SIG-M5 treated with dmso at 0.1 percent for 504 hours (cell line): ENCODE measurements at regions not wholly inside any gene's neighbourhood (a gene's known extent, or its start where the extent isn't known, plus 50 kb on each side); places are given as distances from the start of the nearest gene placed in this dataset.

Experiments
- DNase-seq: peaks from one replicate; lab custom pipeline; 2025; ENCODE audit not compliant: unreplicated experiment; lab: John Stamatoyannopoulos, UW

- DNase-seq, result no peak
Observed at GRCh38 chr2:128490321-128490720, 171.7 kb upstream of the HS6ST1 start.

- DNase-seq, result no peak
Observed at GRCh38 chr2:128490881-128491691, 172.4 kb upstream of the HS6ST1 start.

GRCh38 chr2:128491692-128492244 lies 173.1 kb upstream of the HS6ST1 start:
- no peak for DNase-seq

- no peak for DNase-seq
Observed at GRCh38 chr2:128492966-128493811, 174.5 kb upstream of the HS6ST1 start.

GRCh38 chr2:128493880-128494279 lies 175.2 kb upstream of the HS6ST1 start:
- no peak for DNase-seq

- DNase-seq, result no peak
Observed at GRCh38 chr2:128494307-128494639, 175.6 kb upstream of the HS6ST1 start.

GRCh38 chr2:128494640-128495321 lies 176.1 kb upstream of the HS6ST1 start:
- no peak for DNase-seq

- DNase-seq, result no peak
Observed at GRCh38 chr2:128495996-128496547, 177.4 kb upstream of the HS6ST1 start.

GRCh38 chr2:128496700-128497099 lies 178.0 kb upstream of the HS6ST1 start:
- no peak for DNase-seq

- DNase-seq, result no peak
Observed at GRCh38 chr2:128497461-128497860, 178.8 kb upstream of the HS6ST1 start.

GRCh38 chr2:128498086-128498485 lies 179.4 kb upstream of the HS6ST1 start:
- DNase-seq, result no peak

GRCh38 chr2:128498589-128498988 lies 179.9 kb upstream of the HS6ST1 start:
- DNase-seq, result no peak

GRCh38 chr2:128499367-128500137 lies 180.9 kb upstream of the HS6ST1 start:
- no peak for DNase-seq

- no peak for DNase-seq
Observed at GRCh38 chr2:128500138-128500800, 181.6 kb upstream of the HS6ST1 start.

GRCh38 chr2:128501006-128501690 lies 182.5 kb upstream of the HS6ST1 start:
- no peak for DNase-seq

- DNase-seq, result no peak
Observed at GRCh38 chr2:128501700-128502099, 183.0 kb upstream of the HS6ST1 start.

- DNase-seq, result no peak
Observed at GRCh38 chr2:128502200-128502599, 183.5 kb upstream of the HS6ST1 start.

- no peak for DNase-seq
Observed at GRCh38 chr2:128502638-128503246, 184.1 kb upstream of the HS6ST1 start.
